HepG2 (cell line): ENCODE measurements at regions not wholly inside any gene's neighbourhood (a gene's known extent, or its start where the extent isn't known, plus 50 kb on each side); places are given as distances from the start of the nearest gene placed in this dataset.
A peak's percentile ranks its signal among the peaks of the same experiment; 100 is the strongest.

Experiments used
- GABPA ChIP-seq, 2 experiments: IDR thresholded peaks; 2 replicates each; pipeline ENCODE4 v1.6.1; 2011 to 2016; ENCODE audit warnings: low read depth in 2 of 2, low read length in 1 of 2, missing biosample characterization in 1 of 2, missing genetic modification characterization in 1 of 2
- HDAC1 ChIP-seq: sonication (generic); formaldehyde crosslinking; IDR thresholded peaks from 2 replicates; pipeline ENCODE4 v1.5.1; 2020; ENCODE audit warnings: mild to moderate bottlenecking, missing genetic modification reagents
- HNF4G ChIP-seq, 2 experiments: sonication (generic) in 1 of 2; formaldehyde crosslinking in 1 of 2; IDR thresholded peaks; 2 replicates each; pipeline versions ENCODE4 v1.4.0 to v1.6.1; 2011 to 2020; ENCODE audit warnings: borderline replicate concordance in 2 of 2, low read depth in 2 of 2, mild to moderate bottlenecking in 2 of 2, low read length in 1 of 2, missing genetic modification reagents in 1 of 2, moderate library complexity in 1 of 2
- HNRNPUL1 ChIP-seq: fragments of 200-400 bp; formaldehyde crosslinking; IDR thresholded peaks from 2 replicates; pipeline ENCODE4 v1.6.1; 2017; ENCODE audit warnings: low read depth, mild to moderate bottlenecking, low read length, moderate library complexity
- NR2F1 ChIP-seq, 2 experiments: fragments of 450-650 bp in 1 of 2; formaldehyde crosslinking in 1 of 2; IDR thresholded peaks; 2 replicates each; pipeline versions ENCODE4 v1.5.0 to v1.6.1; 2016 to 2020; ENCODE audit warnings: mild to moderate bottlenecking in 1 of 2, missing compliant biosample characterization in 1 of 2, missing genetic modification reagents in 1 of 2, moderate library complexity in 1 of 2
- NR2F6 ChIP-seq, 2 experiments: IDR thresholded peaks; 2 replicates each; pipeline ENCODE4 v1.6.1; 2016; ENCODE audit warnings: antibody characterized with exemption in 1 of 2, mild to moderate bottlenecking in 1 of 2
- PPARG ChIP-seq: conservative IDR thresholded peaks from 2 replicates; pipeline ENCODE4 v1.6.1; 2016; ENCODE audit warnings: missing biosample characterization, missing genetic modification reagents
- RXRB ChIP-seq: IDR thresholded peaks from 2 replicates; pipeline ENCODE4 v1.6.1; 2016; ENCODE audit warnings: borderline replicate concordance, missing genetic modification reagents, missing compliant biosample characterization
- SALL1 ChIP-seq: sonication (generic); formaldehyde crosslinking; IDR thresholded peaks from 2 replicates; pipeline ENCODE4 v1.8.0; 2022; ENCODE audit warnings: mild to moderate bottlenecking, missing genetic modification reagents
- SMC3 ChIP-seq: IDR thresholded peaks from 2 replicates; pipeline ENCODE4 v1.6.1; 2011; ENCODE audit warnings: low read length, improper control_type of control experiment
- TCF7 ChIP-seq: sonication (generic); IDR thresholded peaks from 2 replicates; pipeline ENCODE4 v1.6.1; 2016; ENCODE audit warnings: antibody characterized with exemption, low read depth
- ZMYM3 ChIP-seq: sonication (generic); formaldehyde crosslinking; IDR thresholded peaks from 2 replicates; pipeline ENCODE4 v1.5.1; 2020; ENCODE audit warnings: mild to moderate bottlenecking, missing genetic modification reagents
- ZNF350 ChIP-seq: sonication (generic); formaldehyde crosslinking; IDR thresholded peaks from 2 replicates; pipeline ENCODE4 v1.4.0; 2020; ENCODE audit warnings: mild to moderate bottlenecking, low read depth, missing genetic modification reagents, borderline replicate concordance
- ZNF44 ChIP-seq: sonication (generic); formaldehyde crosslinking; IDR thresholded peaks from 2 replicates; pipeline ENCODE4 v1.5.1; 2020; ENCODE audit warnings: mild to moderate bottlenecking, missing genetic modification reagents
- ZNF629 ChIP-seq: sonication (generic); formaldehyde crosslinking; conservative IDR thresholded peaks from 2 replicates; pipeline ENCODE4 v1.5.0; 2020; ENCODE audit warnings: missing genetic modification reagents
- TF ChIP-seq, protein P1 (sequence below): sonication (generic); formaldehyde crosslinking; IDR thresholded peaks from 2 replicates; pipeline ENCODE4 v1.4.0; 2020; ENCODE audit warnings: missing genetic modification reagents
- TF ChIP-seq, protein P2 (sequence below): IDR thresholded peaks from 2 replicates; pipeline ENCODE4 v1.6.1; 2016; ENCODE audit warnings: low read depth, borderline replicate concordance
- TF ChIP-seq, protein P3 (sequence below): IDR thresholded peaks from 2 replicates; pipeline ENCODE4 v1.6.1; 2012; ENCODE audit warnings: low read depth, low read length, improper control_type of control experiment
- TF ChIP-seq, protein P4 (sequence below): sonication (generic); formaldehyde crosslinking; IDR thresholded peaks from 2 replicates; pipeline ENCODE4 v1.5.0; 2020; ENCODE audit warnings: mild to moderate bottlenecking, missing genetic modification reagents
- TF ChIP-seq, protein P5 (sequence below): sonication (generic); formaldehyde crosslinking; IDR thresholded peaks from 2 replicates; pipeline ENCODE4 v1.9.0; 2022; ENCODE audit warnings: low read depth, missing genetic modification reagents

DNA sequence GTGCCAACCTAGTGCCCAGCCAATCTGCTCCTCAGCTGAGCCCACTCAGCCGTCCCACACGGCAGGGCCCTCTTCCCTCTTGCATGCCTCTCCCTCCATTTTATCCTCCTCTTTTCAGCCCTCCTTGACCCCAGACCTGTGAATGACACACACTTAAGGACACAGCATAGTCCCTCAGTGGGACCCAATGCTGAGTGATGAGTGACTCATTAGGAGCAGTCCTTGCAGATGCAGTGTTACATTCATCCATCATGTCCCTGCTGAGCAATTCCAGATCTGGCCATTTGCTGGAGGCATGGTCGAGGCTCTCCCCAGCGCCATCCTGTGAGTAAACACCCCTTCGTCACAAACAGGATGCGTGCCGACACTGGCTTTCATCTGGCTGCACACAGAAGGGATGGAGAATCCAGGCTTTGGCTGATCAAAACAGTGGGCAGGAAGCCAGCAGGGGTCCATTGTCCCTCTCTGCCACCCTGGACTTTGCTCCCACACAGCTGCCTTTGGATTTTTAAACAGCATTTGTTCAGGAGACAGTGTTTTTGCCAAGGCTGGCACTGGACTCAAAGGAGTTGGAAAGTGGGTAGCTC is 122.6 kb downstream of the AXIN2 start (continued):
- TF ChIP-seq, protein P1, sequence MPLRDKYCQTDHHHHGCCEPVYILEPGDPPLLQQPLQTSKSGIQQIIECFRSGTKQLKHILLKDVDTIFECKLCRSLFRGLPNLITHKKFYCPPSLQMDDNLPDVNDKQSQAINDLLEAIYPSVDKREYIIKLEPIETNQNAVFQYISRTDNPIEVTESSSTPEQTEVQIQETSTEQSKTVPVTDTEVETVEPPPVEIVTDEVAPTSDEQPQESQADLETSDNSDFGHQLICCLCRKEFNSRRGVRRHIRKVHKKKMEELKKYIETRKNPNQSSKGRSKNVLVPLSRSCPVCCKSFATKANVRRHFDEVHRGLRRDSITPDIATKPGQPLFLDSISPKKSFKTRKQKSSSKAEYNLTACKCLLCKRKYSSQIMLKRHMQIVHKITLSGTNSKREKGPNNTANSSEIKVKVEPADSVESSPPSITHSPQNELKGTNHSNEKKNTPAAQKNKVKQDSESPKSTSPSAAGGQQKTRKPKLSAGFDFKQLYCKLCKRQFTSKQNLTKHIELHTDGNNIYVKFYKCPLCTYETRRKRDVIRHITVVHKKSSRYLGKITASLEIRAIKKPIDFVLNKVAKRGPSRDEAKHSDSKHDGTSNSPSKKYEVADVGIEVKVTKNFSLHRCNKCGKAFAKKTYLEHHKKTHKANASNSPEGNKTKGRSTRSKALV (CRISPR knock-in tag) = no peak
- TF ChIP-seq PPARG = 0 out of 2 replicates have a peak, but pooled peaks have one; percentile 5
- TF ChIP-seq ZNF44 (CRISPR knock-in tag) = 0 out of 2 replicates have a peak, but pooled peaks have one; percentile 44
- no peak for TF ChIP-seq GABPA (IDR thresholded peaks at IDR 0.05; ENCODE audit: low read depth, low read length)
- TF ChIP-seq GABPA (CRISPR knock-in tag; IDR thresholded peaks at IDR 0.05; ENCODE audit: low read depth) = peak; percentile 70
- peak; percentile 63 for TF ChIP-seq HNF4G (IDR thresholded peaks at IDR 0.05; ENCODE audit: borderline replicate concordance, low read depth, low read length)
- peak; percentile 88; the same call in 1 of the 2 replicates for TF ChIP-seq HNF4G (CRISPR knock-in tag; IDR thresholded peaks at IDR 0.05; ENCODE audit: borderline replicate concordance, low read depth)
- peak; percentile 87; the same call in 1 of the 2 replicates for TF ChIP-seq TCF7
- TF ChIP-seq ZMYM3 (CRISPR knock-in tag) = peak; percentile 82; the same call in 1 of the 2 replicates
- TF ChIP-seq ZNF629 (CRISPR knock-in tag) = peak; percentile 69; the same call in 1 of the 2 replicates
- TF ChIP-seq HNRNPUL1 = no peak
- TF ChIP-seq, protein P2, sequence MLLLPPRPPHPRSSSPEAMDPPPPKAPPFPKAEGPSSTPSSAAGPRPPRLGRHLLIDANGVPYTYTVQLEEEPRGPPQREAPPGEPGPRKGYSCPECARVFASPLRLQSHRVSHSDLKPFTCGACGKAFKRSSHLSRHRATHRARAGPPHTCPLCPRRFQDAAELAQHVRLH (CRISPR knock-in tag) = peak; percentile 82; the same call in 1 of the 2 replicates
- peak; percentile 96 for TF ChIP-seq SALL1
- TF ChIP-seq, protein P3, sequence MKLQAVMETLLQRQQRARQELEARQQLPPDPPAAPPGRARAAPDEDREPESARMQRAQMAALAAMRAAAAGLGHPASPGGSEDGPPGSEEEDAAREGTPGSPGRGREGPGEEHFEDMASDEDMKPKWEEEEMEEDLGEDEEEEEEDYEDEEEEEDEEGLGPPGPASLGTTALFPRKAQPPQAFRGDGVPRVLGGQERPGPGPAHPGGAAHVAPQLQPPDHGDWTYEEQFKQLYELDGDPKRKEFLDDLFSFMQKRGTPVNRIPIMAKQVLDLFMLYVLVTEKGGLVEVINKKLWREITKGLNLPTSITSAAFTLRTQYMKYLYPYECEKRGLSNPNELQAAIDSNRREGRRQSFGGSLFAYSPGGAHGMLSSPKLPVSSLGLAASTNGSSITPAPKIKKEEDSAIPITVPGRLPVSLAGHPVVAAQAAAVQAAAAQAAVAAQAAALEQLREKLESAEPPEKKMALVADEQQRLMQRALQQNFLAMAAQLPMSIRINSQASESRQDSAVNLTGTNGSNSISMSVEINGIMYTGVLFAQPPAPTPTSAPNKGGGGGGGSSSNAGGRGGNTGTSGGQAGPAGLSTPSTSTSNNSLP = 0 out of 2 replicates have a peak, but pooled peaks have one; percentile 4
- peak; percentile 92 for TF ChIP-seq HDAC1 (CRISPR knock-in tag)
- TF ChIP-seq ZNF350 (CRISPR knock-in tag) = peak; percentile 27; the same call in 1 of the 2 replicates
- TF ChIP-seq, protein P4, sequence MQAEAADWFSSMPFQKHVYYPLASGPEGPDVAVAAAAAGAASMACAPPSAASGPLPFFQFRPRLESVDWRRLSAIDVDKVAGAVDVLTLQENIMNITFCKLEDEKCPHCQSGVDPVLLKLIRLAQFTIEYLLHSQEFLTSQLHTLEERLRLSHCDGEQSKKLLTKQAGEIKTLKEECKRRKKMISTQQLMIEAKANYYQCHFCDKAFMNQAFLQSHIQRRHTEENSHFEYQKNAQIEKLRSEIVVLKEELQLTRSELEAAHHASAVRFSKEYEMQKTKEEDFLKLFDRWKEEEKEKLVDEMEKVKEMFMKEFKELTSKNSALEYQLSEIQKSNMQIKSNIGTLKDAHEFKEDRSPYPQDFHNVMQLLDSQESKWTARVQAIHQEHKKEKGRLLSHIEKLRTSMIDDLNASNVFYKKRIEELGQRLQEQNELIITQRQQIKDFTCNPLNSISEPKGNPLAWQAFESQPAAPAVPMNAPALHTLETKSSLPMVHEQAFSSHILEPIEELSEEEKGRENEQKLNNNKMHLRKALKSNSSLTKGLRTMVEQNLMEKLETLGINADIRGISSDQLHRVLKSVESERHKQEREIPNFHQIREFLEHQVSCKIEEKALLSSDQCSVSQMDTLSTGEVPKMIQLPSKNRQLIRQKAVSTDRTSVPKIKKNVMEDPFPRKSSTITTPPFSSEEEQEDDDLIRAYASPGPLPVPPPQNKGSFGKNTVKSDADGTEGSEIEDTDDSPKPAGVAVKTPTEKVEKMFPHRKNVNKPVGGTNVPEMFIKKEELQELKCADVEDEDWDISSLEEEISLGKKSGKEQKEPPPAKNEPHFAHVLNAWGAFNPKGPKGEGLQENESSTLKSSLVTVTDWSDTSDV (CRISPR knock-in tag) = 0 out of 2 replicates have a peak, but pooled peaks have one; percentile 41
- TF ChIP-seq SMC3 = 0 out of 2 replicates have a peak, but pooled peaks have one; percentile 8
- TF ChIP-seq, protein P5, sequence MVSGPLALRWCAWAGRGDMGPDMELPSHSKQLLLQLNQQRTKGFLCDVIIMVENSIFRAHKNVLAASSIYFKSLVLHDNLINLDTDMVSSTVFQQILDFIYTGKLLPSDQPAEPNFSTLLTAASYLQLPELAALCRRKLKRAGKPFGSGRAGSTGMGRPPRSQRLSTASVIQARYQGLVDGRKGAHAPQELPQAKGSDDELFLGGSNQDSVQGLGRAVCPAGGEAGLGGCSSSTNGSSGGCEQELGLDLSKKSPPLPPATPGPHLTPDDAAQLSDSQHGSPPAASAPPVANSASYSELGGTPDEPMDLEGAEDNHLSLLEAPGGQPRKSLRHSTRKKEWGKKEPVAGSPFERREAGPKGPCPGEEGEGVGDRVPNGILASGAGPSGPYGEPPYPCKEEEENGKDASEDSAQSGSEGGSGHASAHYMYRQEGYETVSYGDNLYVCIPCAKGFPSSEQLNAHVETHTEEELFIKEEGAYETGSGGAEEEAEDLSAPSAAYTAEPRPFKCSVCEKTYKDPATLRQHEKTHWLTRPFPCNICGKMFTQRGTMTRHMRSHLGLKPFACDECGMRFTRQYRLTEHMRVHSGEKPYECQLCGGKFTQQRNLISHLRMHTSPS (CRISPR knock-in tag) = peak; percentile 95
- TF ChIP-seq RXRB = peak; percentile 85
- 0 out of 4 replicates have a peak, but pooled peaks of 1 of the 2 experiments have one; percentile 16 for TF ChIP-seq NR2F1 (CRISPR knock-in tag; IDR thresholded peaks at IDR 0.05)
- TF ChIP-seq NR2F6 (IDR thresholded peaks at IDR 0.05) = no peak
- peak; percentile 42; the same call in 1 of the 2 replicates for TF ChIP-seq NR2F6 (CRISPR knock-in tag; IDR thresholded peaks at IDR 0.05)
